ENCODE measurements at regions not wholly inside any gene's neighbourhood (a gene's known extent, or its start where the extent isn't known, plus 50 kb on each side); places are given as distances from the start of the nearest gene placed in this dataset.
"Not testable (repeated sequence)": the region's sequence is repeated elsewhere in the genome, so short reads cannot be mapped to it uniquely, and the experiment has no call there.

- DNase-seq (ENCODE audit: low spot score, unreplicated experiment): no peak
- no peaks in the 10 kb centered on the region for H3K27me3 Mint-ChIP-seq
- H3K36me3 Mint-ChIP-seq (ENCODE audit: insufficient read depth): no peaks in the 10 kb centered on the region
- no peaks in the 10 kb centered on the region for H3K4me1 Mint-ChIP-seq (ENCODE audit: low read depth)
- H3K4me3 Mint-ChIP-seq (ENCODE audit: low read depth): no peak overlapping the region
- H3K9me3 Mint-ChIP-seq (ENCODE audit: low read depth): peaks cover 4% of the 10 kb centered on the region
- no peak overlapping the region for H3K27ac Mint-ChIP-seq
- no peak for TF ChIP-seq CTCF (IDR thresholded peaks at IDR 0.05; ENCODE audit: unreplicated experiment)
These were observed 535.5 kb downstream of the FLRT2 start for GRCh38 chr14:86065407-86065806.

- not testable (repeated sequence) for H3K9me3 Mint-ChIP-seq (ENCODE audit: low read depth); H3K27me3 Mint-ChIP-seq; H3K36me3 Mint-ChIP-seq (ENCODE audit: insufficient read depth); H3K27ac Mint-ChIP-seq; H3K4me1 Mint-ChIP-seq (ENCODE audit: low read depth); H3K4me3 Mint-ChIP-seq (ENCODE audit: low read depth); DNase-seq (ENCODE audit: low spot score, unreplicated experiment)
These were observed 534.7 kb downstream of the FLRT2 start for GRCh38 chr14:86064595-86064994.

GRCh38 chr14:86057018-86057667 lies 527.2 kb downstream of the FLRT2 start:
- H3K4me1 Mint-ChIP-seq (ENCODE audit: low read depth): no peaks in the 10 kb centered on the region
- H3K27ac Mint-ChIP-seq: no peak overlapping the region
- no peak for DNase-seq (ENCODE audit: low spot score, unreplicated experiment)
- no peaks in the 10 kb centered on the region for H3K9me3 Mint-ChIP-seq (ENCODE audit: low read depth)
- H3K4me3 Mint-ChIP-seq (ENCODE audit: low read depth): no peak overlapping the region
- no peaks in the 10 kb centered on the region for H3K27me3 Mint-ChIP-seq
- TF ChIP-seq CTCF (IDR thresholded peaks at IDR 0.05; ENCODE audit: unreplicated experiment): peak; percentile 75
- no peaks in the 10 kb centered on the region for H3K36me3 Mint-ChIP-seq (ENCODE audit: insufficient read depth)

GRCh38 chr14:86055512-86056075 lies 525.6 kb downstream of the FLRT2 start:
- no peaks in the 10 kb centered on the region for H3K27me3 Mint-ChIP-seq
- no peak overlapping the region for H3K27ac Mint-ChIP-seq
- H3K4me3 Mint-ChIP-seq (ENCODE audit: low read depth): no peak overlapping the region
- DNase-seq (ENCODE audit: low spot score, unreplicated experiment): no peak
- no peak for TF ChIP-seq CTCF (IDR thresholded peaks at IDR 0.05; ENCODE audit: unreplicated experiment)
- no peaks in the 10 kb centered on the region for H3K36me3 Mint-ChIP-seq (ENCODE audit: insufficient read depth)
- H3K9me3 Mint-ChIP-seq (ENCODE audit: low read depth): no peaks in the 10 kb centered on the region
- no peaks in the 10 kb centered on the region for H3K4me1 Mint-ChIP-seq (ENCODE audit: low read depth)

GRCh38 chr14:86052868-86053267 lies 522.9 kb downstream of the FLRT2 start:
- Mint-ChIP-seq H3K4me1 (ENCODE audit: low read depth) (no peaks in the 10 kb centered on the region), H3K36me3 (ENCODE audit: insufficient read depth) (no peaks in the 10 kb centered on the region), H3K4me3 (ENCODE audit: low read depth) (no peak overlapping the region), H3K27ac (no peak overlapping the region), H3K9me3 (ENCODE audit: low read depth) (no peaks in the 10 kb centered on the region), H3K27me3 (no peaks in the 10 kb centered on the region)
- no peak for TF ChIP-seq CTCF (IDR thresholded peaks at IDR 0.05; ENCODE audit: unreplicated experiment)
- DNase-seq (ENCODE audit: low spot score, unreplicated experiment): no peak

GRCh38 chr14:86050757-86051156 lies 520.8 kb downstream of the FLRT2 start:
- peaks cover 8% of the 10 kb centered on the region for H3K9me3 Mint-ChIP-seq (ENCODE audit: low read depth)
- H3K27me3 Mint-ChIP-seq: no peaks in the 10 kb centered on the region
- no peaks in the 10 kb centered on the region for H3K4me1 Mint-ChIP-seq (ENCODE audit: low read depth)
- no peak overlapping the region for H3K4me3 Mint-ChIP-seq (ENCODE audit: low read depth)
- DNase-seq (ENCODE audit: low spot score, unreplicated experiment): no peak
- no peak for TF ChIP-seq CTCF (IDR thresholded peaks at IDR 0.05; ENCODE audit: unreplicated experiment)
- no peak overlapping the region for H3K27ac Mint-ChIP-seq
- peaks cover 1% of the 10 kb centered on the region for H3K36me3 Mint-ChIP-seq (ENCODE audit: insufficient read depth)
